GM19395 (cell line): ENCODE measurements at regions not wholly inside any gene's neighbourhood (a gene's known extent, or its start where the extent isn't known, plus 50 kb on each side); places are given as distances from the start of the nearest gene placed in this dataset.
"Not testable (repeated sequence)": the region's sequence is repeated elsewhere in the genome, so short reads cannot be mapped to it uniquely, and the experiment has no call there.

ENCODE experiments used
- ATAC-seq: cut with Tn5 transposase; IDR thresholded peaks from one replicate; pipeline ENCODE4 v1.9.1; 2021; ENCODE audit warnings: mild to moderate bottlenecking, moderate library complexity; ENCODE audit not compliant: unreplicated experiment

DNA sequence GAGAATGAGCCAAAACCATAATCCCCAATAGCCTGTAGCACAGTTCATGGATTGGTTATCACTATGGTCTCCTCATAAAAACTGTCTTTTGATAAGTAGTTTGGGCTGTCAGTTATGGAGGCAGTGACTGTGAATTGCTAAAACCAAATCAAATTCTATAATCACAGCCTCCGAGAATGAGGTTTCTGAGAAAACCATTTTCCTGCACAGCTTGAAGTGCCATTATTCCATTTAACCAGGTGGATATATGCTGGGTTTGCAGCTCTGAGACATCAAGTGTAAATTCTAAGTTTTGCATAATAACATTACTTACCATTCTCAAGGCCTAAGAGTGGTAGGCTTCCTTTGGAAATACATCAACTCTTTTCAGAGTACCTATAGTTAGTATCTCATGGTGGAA lies 485.4 kb downstream of the FRK start:
- no peak for ATAC-seq

DNA sequence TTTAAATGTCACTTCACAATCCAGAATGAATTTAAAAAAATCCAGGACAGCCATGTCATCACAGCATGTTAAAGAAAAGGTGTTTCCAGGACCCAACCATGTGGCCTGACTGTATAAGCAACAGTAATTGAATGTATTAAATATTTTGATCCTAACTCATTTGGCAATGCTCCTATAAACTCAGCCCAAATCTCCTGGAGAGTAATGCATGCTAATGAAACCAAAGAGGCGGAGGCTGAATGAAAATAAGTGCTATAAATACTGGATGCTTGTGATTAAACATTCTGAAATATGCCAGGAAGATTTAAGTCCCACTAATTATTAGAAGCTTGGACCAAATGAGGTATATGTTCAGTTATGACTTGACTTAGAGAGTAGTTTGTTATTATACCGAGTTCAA lies 486.8 kb downstream of the FRK start:
- no peak for ATAC-seq

DNA sequence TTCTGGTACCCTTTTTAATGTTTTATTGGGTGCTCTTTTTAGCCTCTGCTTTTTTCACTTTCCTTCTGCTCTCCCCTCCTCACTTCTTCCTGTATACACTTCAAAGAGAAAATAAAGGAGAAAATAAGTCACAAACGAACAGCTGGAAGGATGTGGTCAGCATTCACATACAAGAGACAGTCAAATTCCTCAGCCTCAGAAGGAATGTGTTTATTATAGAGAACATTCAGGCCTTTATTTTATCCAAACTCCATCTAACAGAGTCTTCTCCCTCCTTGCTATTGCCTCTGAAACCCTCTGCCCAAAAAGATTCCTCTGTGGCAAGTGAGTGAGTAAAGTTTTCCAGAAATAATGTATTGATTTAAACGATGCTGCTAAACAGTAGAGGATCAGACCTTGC lies 490.4 kb downstream of the FRK start:
- ATAC-seq: no peak

DNA sequence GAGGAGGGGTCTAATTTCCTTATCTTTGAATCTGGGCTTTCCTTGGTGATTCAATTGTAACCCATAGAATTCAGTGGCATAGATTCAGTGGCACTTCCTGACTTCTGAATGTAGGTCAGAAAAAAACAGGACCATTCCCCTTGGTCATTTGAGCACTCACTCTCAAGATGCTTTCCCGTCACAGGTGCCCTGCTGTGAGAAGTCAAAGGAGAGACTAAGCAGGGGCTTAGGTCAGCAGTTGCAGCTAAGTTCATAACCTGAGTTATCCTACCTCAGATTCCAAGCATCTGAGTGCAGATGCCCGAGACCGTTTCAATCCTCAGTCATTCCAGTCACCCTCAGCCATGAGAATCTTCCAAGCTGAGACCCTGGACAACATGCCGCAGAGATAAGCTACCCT lies 506.6 kb downstream of the FRK start:
- ATAC-seq: no peak

DNA sequence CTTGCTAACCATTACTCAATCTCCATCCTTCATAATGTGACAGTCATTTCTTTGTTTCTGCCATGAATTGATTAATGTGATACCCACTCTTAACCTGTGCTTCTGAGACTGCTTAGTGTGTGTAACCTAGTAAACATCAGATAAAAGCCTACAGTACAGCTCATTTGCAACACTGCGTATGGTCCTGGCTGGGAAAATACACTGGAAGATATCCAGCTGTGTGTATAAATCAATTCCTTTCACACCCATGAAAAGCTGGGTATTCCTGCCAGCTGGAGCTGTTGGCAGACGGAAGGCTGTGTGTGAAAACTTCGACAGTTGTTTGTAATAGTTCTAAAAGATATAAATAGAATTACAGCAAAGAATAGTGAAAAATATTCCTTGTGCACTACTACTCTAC lies 509.2 kb downstream of the FRK start:
- no peak for ATAC-seq

DNA sequence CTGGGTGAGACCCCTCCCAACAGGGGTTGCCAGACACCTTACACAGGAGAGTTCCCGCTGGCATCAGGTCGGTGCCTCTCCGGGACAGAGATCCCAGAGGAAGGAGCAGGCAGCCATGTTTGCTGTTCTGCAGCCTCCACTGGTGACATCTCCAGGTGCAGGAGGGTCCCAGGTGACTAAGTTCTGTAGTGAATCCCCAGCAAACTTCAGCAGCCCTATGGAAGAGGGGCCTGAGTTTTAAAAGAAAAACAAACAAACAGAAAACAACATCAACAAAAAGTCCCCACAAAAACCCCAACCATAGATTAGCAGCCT lies 515.1 kb downstream of the FRK start:
- ATAC-seq: no peak

DNA sequence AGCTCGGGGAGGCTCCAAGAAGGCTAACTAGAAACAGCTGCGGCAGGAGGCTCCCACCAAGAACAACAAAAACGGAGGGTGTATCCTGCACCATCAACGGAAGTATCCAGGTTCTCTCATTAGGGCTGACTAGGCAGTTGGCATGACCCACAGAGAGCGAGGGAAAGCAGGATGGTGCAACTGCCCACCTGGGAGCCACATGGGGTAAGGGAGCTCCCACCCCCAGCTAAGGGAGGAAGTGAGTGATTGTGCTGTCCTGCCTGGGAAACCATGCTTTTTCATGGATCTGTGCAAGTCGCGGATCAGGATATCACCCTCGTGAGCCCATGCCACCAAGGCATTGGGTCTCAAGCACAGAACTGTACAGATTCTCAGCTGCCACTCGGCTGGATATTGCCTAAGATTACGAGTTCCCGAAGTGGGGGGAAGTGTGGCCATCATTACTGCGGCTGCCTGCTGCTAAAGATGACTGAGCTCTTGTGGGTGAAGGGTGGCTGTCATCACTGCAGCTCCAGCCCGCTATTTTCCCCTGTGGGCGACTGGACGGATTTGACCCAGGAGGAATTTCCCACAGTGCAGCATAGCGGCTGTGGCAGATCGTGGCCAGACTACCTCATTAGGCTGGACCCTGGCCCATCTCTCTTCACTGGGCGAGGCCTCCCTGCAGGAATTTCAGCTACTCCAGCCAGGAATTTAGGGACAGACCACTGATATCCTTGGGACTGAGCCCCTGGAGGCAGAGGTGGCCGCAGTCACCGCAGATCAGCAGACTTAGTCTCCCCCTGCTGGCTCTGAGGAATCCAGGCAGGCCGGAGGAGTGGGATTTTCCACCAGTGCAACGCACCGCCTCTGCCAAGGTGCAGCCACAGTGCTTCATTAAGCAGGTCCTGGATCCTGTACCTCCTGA lies 515.7 kb downstream of the FRK start:
- ATAC-seq: no peak

DNA sequence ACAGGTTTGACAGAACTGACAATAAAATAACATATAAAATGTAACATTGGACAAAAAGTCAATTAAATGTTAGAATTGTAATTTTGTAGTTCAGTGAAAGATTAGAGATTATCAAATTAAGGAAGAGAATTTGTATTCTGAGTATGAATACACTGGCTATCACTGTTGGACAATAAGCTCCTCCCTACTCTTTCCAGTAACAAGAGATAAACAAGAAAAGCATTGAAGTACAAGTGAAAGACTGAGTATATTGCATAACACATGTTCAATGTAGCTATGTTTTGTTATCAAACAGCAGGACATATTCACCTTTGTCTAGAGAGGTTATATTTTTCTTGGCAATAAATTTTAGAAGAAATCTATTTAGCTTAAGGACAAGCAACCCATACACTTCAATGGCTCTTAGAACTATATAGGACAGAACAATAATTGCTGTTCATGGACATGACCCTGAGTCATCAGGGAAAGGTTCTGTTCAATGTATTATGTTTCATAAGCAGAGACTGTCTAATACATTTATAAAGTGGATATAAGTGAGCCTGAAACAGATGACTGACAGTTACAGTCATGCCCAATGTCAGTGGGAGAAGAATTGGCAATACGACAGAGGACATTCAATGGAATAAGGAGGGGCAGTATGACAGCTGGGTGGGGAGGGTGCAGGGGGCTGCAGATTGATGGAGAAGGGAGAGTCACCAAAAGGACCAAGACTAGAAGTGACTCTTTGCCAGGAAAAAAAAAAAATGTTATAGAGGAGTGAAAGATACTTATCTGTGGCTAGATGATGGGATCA lies 520.4 kb downstream of the FRK start:
- no peak for ATAC-seq

DNA sequence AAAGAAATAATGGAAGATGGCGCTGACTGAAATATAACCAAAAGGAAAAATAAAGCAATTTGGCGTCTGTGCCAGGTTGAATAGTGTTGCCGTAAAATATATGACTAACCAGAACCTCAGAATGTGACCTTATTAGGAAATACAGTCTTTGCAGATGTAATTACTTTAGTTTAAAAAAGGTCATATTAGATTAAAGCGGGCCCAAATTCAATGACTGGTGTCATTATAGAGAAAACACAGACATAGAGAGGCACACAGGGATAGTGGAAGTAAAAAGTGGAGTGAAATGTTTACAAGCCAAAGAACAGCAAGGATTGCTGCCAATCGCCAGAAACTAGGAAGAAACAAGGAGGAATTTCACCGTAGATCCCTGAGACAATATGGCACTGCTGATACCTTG lies 521.2 kb downstream of the FRK start:
- ATAC-seq: no peak

DNA sequence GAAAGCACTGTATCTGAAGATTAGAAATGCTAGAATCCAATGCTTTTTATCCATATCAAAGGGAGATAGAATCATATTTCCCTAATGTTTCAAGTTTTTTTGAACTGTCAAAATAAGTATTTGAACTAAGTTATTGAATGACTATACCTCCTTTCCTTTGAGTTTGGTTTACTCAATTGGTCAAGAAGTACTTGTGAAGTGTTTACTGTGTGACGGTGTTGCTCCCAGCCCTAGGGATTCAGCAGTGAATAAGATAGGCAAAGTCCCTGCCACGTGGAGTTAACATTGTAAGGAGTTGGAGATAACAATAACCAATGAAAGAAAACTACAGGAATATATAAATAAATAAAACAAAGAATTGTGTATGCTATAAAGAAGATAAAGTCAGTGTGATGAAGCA lies 535.9 kb downstream of the FRK start:
- ATAC-seq: no peak

DNA sequence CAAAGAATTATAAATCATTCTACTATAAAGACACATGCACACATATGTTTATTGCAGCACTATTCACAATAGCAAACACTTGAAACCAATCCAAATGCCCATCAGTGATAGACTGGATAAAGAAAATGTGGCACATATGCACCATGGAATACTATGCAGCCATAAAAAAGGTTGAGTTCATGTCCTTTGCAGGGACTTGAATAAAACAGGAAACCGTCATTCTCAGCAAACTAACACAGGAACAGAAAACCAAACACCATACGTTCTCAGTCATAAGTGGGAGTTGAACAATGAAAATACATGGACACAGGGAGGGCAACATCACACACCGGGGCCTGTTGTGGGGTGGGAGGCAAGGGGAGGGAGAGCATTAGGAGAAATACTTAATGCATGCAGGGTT lies 538.9 kb downstream of the FRK start:
- not testable (repeated sequence) for ATAC-seq

DNA sequence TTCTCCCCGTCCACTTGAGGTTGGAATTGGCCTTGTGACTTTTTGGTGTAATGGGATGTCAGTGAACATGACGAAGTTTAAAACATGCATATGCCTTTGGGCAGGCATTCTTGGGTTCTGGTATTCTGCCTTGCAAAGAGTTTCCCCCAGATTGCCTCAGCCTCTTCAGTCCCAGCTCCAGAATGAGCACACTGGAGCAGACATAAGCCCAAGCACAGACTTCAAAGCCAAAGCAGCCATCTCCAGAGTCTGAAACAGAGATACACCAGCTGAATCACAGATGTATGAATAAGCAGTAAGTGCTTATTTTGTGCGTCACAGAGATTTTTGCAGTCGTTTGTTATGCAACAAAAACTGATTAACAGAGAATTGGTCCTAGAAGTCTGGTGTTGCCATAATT lies 546.0 kb downstream of the FRK start:
- ATAC-seq: no peak

DNA sequence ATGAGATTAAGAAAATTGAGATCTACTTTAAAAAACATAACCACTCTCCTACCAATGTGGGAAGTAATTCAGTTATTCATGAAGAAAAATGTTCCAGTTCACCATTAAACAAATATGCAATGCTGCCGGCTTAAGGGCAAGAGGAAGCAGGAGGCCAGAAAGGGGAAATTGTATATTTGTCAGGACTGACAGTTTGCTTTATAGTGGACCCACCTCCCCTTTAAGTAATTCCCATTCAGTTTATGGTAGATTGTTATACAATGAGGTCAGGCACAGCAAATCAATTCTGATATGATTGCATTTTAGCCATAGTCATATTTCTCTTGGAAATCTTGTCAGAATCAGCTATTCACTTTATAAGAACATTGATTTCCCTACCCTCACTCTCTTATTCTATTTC lies 547.8 kb downstream of the FRK start:
- no peak for ATAC-seq

DNA sequence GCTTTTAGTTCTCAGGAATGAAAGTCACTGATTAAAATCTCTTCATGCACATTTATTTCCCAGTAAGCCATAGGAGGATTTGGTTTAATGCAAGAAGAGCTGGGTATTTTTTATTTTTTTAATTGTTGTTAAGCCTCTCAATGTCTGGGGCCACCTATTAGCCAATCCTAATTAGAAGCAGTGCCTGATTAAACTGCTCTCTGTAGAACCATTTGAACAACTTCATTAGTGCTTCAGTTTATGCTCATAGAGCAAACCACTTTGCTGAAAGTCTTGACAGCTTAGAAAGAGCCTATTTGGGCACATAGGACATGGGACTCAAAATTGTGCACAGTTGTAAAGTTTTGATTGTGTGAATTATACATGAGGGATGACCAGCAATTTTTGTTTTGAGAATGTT lies 548.9 kb downstream of the FRK start:
- ATAC-seq: no peak

DNA sequence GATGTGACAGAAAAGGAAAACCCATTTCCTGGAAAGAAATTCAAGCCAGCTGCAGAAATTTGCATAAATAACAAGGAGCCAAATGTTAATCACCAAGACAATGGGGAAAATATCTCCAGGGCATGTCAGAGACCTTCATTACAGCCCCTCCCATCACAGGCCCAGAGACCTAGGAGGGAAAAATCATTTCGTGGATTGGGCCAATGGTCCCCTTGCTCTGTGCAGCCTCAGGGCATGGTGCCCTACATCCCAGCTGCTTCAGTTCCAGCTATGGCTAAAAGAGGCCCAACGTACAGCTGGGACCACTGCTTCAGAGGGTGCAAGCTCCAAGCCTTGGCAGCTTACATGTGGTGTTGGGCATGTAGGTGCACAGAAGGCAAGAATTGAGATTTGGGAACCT lies 558.3 kb downstream of the FRK start:
- not testable (repeated sequence) for ATAC-seq

DNA sequence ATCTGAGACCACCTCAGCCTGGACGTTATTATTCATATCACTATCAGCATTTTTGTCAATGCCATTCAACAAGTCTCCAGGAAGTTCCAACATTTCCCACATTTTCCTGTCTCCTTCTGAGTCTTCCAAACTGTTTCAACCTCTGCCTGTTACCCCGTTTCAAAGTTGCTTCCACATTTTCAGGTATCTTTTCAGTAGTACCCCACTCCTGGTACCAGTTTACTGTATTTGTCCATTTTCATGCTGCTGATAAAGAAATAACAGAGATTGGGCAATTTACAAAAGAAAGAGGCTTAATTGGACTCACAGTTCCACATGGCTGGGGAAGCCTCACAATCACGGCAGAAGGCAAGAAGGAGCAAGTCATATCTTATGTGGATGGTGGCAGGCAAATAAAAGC lies 565.5 kb downstream of the FRK start:
- no peak for ATAC-seq

DNA sequence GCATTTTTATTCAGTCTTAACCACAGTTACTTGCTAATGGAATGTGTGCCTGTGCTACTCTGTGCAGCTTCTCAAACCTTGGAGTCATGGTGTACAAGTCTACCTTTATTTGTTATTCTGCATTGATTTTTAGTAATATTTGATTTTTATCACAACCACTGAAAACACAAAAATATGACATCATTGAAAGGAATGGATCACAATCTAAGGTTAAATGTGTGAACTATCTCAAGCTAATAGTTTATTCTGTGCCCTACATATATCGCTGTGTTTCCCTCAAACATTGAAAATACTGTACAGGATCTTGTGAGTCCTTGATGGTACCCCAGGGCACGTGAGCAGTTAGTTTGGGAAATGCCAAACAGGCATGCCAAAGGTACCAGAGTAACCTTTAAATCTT lies 573.4 kb downstream of the FRK start:
- ATAC-seq: no peak

DNA sequence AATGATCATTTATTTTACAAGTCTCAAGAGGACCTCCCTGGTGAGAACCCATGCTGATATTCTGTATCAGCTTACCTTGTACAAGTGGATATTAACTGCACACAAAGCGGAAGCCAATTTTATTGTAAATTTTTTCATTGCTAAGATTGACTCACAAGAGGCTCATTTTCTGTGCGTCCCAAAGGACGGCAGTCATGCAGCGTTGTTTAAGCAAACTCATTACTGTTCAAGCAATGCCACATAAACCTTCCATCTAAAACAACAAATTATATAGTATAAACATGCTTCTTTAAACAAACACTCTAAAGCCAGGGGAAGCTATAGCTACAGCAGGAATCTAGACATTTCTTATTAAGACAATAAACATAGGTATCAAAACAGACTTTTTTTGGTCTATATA lies 575.3 kb downstream of the FRK start:
- ATAC-seq: no peak

DNA sequence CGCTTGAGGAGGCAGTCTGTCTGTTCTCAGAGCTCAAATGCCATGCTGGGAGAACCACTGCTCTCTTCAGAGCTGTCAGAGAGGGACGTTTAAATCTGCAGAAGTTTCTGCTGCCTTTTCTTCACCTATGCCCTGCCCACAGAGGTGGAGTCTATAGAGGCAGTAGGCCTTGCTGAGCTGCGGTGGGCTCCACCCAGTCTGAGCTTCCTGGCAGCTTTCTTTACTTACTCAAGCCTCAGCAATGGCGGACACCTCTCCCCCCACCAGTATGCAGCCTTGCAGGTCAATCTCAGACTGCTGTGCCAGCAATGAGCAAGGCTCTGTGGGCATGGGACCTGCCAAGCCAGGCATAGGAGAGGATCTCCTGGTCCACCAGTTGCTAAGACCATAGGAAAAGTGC lies 580.1 kb downstream of the FRK start:
- ATAC-seq: not testable (repeated sequence)

DNA sequence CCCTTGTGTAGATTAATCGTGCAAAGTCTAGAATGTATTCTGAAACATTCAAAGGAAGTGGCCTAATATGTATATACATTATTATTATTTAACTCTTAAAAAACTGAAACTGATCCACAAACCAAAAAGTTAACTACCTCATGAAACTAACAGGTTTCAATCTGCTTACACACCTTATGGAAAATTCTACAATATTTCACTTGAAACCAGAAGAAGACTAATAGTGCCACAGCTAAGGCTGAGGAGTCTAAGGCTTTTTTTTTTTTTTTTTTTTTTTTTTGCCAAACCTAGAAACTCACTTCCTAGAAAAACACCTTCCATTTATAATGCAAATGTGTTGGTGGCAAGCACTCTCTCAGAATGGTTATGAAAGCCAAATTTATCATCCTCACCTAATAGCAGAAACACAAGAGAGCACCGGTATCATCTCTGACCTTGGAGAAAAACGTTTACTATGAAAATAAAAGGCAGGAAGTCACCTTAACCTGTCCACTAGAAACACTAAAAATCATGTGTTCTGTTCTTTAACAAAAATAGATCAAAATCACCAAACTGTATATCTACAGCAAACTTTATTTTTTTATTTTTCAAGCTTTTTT lies 586.1 kb downstream of the FRK start:
- no peak for ATAC-seq

DNA sequence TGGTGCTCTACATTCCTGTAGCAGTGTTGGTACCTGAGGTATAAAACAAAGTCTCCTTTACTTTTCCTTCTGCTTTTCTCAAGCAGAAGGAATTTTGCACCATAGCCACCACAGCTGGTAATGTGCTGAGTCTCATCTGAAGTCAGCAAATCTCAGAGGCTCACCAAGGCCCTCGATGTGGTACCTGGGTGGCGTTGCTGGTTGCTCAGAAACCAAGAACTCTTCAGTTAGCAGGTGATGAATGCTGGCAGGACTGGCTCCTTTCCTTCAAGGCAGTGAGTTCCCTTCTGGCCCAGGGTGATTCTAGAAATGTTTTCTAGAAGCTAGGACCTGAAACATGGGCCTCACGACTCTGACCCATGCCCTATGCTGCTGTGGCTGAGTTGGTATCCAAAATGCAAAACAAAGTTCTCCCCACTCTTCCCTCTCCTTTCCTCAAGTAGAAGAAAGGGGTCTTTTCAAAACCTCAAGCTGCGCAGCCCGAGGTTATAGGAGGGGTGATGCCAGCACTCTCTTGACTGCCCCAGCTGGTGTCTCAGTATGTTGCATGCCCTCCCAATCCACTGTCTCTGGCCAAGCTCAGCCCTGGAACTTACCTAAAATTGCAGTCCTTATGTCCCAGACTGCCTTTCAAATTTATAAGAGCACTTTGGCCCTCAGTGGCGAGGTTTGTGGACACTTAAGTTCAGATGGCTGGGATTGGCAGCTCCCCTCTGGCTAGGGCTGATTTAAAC lies 592.3 kb downstream of the FRK start:
- no peak for ATAC-seq
